SK-N-SH treated with all-trans-retinoic acid at 6 μM for 48 hours (cell line): ENCODE measurements at regions not wholly inside any gene's neighbourhood (a gene's known extent, or its start where the extent isn't known, plus 50 kb on each side); places are given as distances from the start of the nearest gene placed in this dataset.

Source experiments
- ATAC-seq: fragments of 200-7000 bp; cut with Tn5 transposase; 3 replicates; pipeline ENCODE4 v1.9.1; 2020; ENCODE audit warnings: mild to moderate bottlenecking, moderate library complexity
- BACH2 ChIP-seq: fragments of 250-450 bp; sonication (Bioruptor Pico); IDR thresholded peaks from 2 replicates; pipeline ENCODE4 v1.9.0; 2021; ENCODE audit warnings: mild to moderate bottlenecking, borderline replicate concordance
- ESRRG ChIP-seq: fragments of 250-450 bp; sonication (Bioruptor Pico); IDR thresholded peaks from 2 replicates; pipeline ENCODE4 v1.6.1; 2021; ENCODE audit warnings: mild to moderate bottlenecking
- GLIS3 ChIP-seq: fragments of 250-450 bp; sonication (Bioruptor Pico); IDR thresholded peaks from 2 replicates; pipeline ENCODE4 v1.5.0; 2020; ENCODE audit warnings: mild to moderate bottlenecking, moderate library complexity
- ISL1 ChIP-seq: fragments of 250-450 bp; sonication (Bioruptor Pico); IDR thresholded peaks from 2 replicates; pipeline ENCODE4 v2.1.2; 2022; ENCODE audit warnings: mild to moderate bottlenecking, moderate library complexity
- POU6F1 ChIP-seq: fragments of 250-450 bp; sonication (Bioruptor Pico); IDR thresholded peaks from 2 replicates; pipeline ENCODE4 v1.8.0; 2021; ENCODE audit warnings: low read depth, mild to moderate bottlenecking, moderate library complexity, borderline replicate concordance
- RARB ChIP-seq: fragments of 250-450 bp; sonication (Bioruptor Pico); IDR thresholded peaks from 2 replicates; pipeline ENCODE4 v1.8.0; 2021; ENCODE audit warnings: mild to moderate bottlenecking, moderate library complexity
- SNAI2 ChIP-seq: fragments of 250-450 bp; sonication (Bioruptor Pico); IDR thresholded peaks from 2 replicates; pipeline ENCODE4 v1.5.0; 2020; ENCODE audit warnings: mild to moderate bottlenecking, moderate library complexity
- TOX ChIP-seq: fragments of 250-450 bp; sonication (Bioruptor Pico); IDR thresholded peaks from 2 replicates; pipeline ENCODE4 v1.8.0; 2021; ENCODE audit warnings: mild to moderate bottlenecking, moderate library complexity, borderline replicate concordance
- ZC3H10 ChIP-seq: fragments of 250-450 bp; sonication (Bioruptor Pico); IDR thresholded peaks from 2 replicates; pipeline ENCODE4 v1.5.1; 2021; ENCODE audit warnings: mild to moderate bottlenecking, moderate library complexity
- ZFP3 ChIP-seq: fragments of 250-450 bp; sonication (Bioruptor Pico); IDR thresholded peaks from 2 replicates; pipeline ENCODE4 v1.5.0; 2020; ENCODE audit warnings: mild to moderate bottlenecking, moderate library complexity
- ZNF565 ChIP-seq: fragments of 450-650 bp; formaldehyde crosslinking; conservative IDR thresholded peaks from 2 replicates; pipeline ENCODE4 v1.5.0; 2020; ENCODE audit warnings: low read depth, mild to moderate bottlenecking, moderate library complexity
- ZNF70 ChIP-seq: fragments of 450-650 bp; formaldehyde crosslinking; IDR thresholded peaks from 2 replicates; pipeline ENCODE4 v1.5.0; 2020; ENCODE audit warnings: mild to moderate bottlenecking, moderate library complexity
- ZNF8 ChIP-seq: fragments of 450-650 bp; formaldehyde crosslinking; IDR thresholded peaks from 2 replicates; pipeline ENCODE4 v1.5.0; 2020; ENCODE audit warnings: mild to moderate bottlenecking, moderate library complexity
- TF ChIP-seq, protein P1 (sequence below): fragments of 250-450 bp; sonication (Bioruptor Pico); IDR thresholded peaks from 2 replicates; pipeline ENCODE4 v1.5.1; 2020; ENCODE audit warnings: low read depth, mild to moderate bottlenecking, moderate library complexity
- TF ChIP-seq, protein P2 (sequence below): fragments of 250-450 bp; sonication (Bioruptor Pico); IDR thresholded peaks from 2 replicates; pipeline ENCODE4 v1.8.0; 2020; ENCODE audit warnings: mild to moderate bottlenecking, moderate library complexity, borderline replicate concordance
- TF ChIP-seq, protein P3 (sequence below): fragments of 250-450 bp; sonication (Bioruptor Pico); IDR thresholded peaks from 2 replicates; pipeline ENCODE4 v1.5.0; 2020; ENCODE audit warnings: mild to moderate bottlenecking, moderate library complexity

GRCh38 chr13:87207280-87208003, 463.7 kb upstream of the SLITRK5 start:
- no peak for TF ChIP-seq POU6F1 (CRISPR knock-in tag)
- no peak for TF ChIP-seq TOX
- no peak for TF ChIP-seq ESRRG
- TF ChIP-seq ZNF565 (CRISPR knock-in tag): no peak
- TF ChIP-seq, protein P1, sequence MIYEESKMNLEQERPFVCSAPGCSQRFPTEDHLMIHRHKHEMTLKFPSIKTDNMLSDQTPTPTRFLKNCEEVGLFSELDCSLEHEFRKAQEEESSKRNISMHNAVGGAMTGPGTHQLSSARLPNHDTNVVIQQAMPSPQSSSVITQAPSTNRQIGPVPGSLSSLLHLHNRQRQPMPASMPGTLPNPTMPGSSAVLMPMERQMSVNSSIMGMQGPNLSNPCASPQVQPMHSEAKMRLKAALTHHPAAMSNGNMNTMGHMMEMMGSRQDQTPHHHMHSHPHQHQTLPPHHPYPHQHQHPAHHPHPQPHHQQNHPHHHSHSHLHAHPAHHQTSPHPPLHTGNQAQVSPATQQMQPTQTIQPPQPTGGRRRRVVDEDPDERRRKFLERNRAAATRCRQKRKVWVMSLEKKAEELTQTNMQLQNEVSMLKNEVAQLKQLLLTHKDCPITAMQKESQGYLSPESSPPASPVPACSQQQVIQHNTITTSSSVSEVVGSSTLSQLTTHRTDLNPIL (CRISPR knock-in tag): no peak
- no peak for TF ChIP-seq ZC3H10
- no peak for ATAC-seq

DNA sequence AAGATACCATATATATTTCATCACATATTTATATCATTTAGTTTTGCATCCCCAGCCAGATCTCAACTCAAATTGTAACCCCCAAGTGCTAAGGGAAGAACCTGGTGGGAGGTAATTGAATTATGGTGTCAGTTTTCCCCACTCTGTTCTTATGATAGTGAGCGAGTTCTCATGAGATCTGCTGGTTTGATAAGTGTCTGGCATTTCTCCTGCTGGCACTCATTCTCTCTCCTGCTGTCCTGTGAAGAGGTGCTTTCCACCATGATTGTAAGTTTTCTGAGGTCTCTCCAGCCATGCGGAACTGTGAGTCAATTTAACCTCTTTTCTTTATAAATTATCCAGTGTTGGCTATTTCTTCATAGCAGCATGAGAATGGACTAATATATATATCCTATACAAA, 462.5 kb upstream of the SLITRK5 start:
- TF ChIP-seq ZNF8: no peak
- TF ChIP-seq, protein P2, sequence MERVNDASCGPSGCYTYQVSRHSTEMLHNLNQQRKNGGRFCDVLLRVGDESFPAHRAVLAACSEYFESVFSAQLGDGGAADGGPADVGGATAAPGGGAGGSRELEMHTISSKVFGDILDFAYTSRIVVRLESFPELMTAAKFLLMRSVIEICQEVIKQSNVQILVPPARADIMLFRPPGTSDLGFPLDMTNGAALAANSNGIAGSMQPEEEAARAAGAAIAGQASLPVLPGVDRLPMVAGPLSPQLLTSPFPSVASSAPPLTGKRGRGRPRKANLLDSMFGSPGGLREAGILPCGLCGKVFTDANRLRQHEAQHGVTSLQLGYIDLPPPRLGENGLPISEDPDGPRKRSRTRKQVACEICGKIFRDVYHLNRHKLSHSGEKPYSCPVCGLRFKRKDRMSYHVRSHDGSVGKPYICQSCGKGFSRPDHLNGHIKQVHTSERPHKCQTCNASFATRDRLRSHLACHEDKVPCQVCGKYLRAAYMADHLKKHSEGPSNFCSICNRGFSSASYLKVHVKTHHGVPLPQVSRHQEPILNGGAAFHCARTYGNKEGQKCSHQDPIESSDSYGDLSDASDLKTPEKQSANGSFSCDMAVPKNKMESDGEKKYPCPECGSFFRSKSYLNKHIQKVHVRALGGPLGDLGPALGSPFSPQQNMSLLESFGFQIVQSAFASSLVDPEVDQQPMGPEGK (CRISPR knock-in tag): no peak
- TF ChIP-seq, all 23 proteins: peak for 0
- ATAC-seq: no peak

DNA sequence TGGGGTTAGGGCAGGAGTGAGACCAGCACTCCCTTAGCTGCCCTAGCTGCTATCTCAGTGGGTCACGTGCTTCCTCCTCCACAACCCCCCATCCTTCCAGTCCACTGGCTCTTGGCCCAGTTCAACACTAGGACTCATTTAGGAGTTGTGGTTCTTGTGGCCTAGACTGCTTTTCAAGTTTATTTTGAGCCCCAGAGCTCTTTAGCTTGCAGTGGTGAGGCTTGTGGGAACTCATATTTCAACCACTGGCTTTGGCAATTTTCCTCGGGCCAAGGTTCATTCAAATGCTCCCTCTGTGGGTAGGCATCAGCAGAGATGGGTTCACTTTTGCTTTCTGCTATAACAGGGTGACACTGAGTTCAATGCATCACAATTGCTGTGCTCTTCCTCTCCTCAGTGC, 436.2 kb upstream of the SLITRK5 start:
- ATAC-seq: no peak
- TF ChIP-seq POU6F1 (CRISPR knock-in tag): no peak
- no peak for TF ChIP-seq BACH2 (CRISPR knock-in tag)
- no peak for TF ChIP-seq ZNF565 (CRISPR knock-in tag)
- no peak for TF ChIP-seq RARB
- TF ChIP-seq, protein P1 (CRISPR knock-in tag): no peak
- TF ChIP-seq, protein P2 (CRISPR knock-in tag): no peak
- TF ChIP-seq ZFP3 (CRISPR knock-in tag): no peak
- no peak for TF ChIP-seq SNAI2
- no peak for TF ChIP-seq ISL1 (CRISPR knock-in tag)
- no peak for TF ChIP-seq GLIS3 (CRISPR knock-in tag)
- TF ChIP-seq, protein P3, sequence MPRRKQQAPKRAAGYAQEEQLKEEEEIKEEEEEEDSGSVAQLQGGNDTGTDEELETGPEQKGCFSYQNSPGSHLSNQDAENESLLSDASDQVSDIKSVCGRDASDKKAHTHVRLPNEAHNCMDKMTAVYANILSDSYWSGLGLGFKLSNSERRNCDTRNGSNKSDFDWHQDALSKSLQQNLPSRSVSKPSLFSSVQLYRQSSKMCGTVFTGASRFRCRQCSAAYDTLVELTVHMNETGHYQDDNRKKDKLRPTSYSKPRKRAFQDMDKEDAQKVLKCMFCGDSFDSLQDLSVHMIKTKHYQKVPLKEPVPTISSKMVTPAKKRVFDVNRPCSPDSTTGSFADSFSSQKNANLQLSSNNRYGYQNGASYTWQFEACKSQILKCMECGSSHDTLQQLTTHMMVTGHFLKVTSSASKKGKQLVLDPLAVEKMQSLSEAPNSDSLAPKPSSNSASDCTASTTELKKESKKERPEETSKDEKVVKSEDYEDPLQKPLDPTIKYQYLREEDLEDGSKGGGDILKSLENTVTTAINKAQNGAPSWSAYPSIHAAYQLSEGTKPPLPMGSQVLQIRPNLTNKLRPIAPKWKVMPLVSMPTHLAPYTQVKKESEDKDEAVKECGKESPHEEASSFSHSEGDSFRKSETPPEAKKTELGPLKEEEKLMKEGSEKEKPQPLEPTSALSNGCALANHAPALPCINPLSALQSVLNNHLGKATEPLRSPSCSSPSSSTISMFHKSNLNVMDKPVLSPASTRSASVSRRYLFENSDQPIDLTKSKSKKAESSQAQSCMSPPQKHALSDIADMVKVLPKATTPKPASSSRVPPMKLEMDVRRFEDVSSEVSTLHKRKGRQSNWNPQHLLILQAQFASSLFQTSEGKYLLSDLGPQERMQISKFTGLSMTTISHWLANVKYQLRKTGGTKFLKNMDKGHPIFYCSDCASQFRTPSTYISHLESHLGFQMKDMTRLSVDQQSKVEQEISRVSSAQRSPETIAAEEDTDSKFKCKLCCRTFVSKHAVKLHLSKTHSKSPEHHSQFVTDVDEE (CRISPR knock-in tag): no peak
- no peak for TF ChIP-seq ZNF70 (CRISPR knock-in tag)
